Stomach (tissue), 4 donors: ENCODE measurements at regions not wholly inside any gene's neighbourhood (a gene's known extent, or its start where the extent isn't known, plus 50 kb on each side); places are given as distances from the start of the nearest gene placed in this dataset.

Experiments used
- CTCF ChIP-seq, 7 experiments: fragments of 450-650 bp in 4 of 7; fragments of 200-600 bp in 3 of 7; sonication (generic) in 3 of 7; IDR thresholded peaks; one replicate each; pipeline ENCODE4 v1.5.1; 2016 to 2019; ENCODE audit warnings: antibody characterized with exemption in 7 of 7, control low read depth in 2 of 7, mild to moderate bottlenecking in 1 of 7
- EP300 ChIP-seq: sonication (generic); formaldehyde crosslinking; IDR thresholded peaks from one replicate; pipeline ENCODE4 v1.6.1; 2017; ENCODE audit warnings: antibody characterized with exemption
- POLR2A ChIP-seq, 4 donors: fragments of 450-650 bp; IDR thresholded peaks; one replicate each; pipeline ENCODE4 v1.6.1; 2016; ENCODE audit warnings: antibody characterized with exemption in 4 of 4, control low read depth in 2 of 4, mild to moderate bottlenecking in 1 of 4, moderate library complexity in 1 of 4

GRCh38 chr9:2363781-2364180 lies 257.8 kb upstream of the VLDLR start:
- TF ChIP-seq EP300 (no peak), CTCF (IDR thresholded peaks at IDR 0.05) (no peak), POLR2A (IDR thresholded peaks at IDR 0.05) (no peak)
